ENCODE measurements at regions not wholly inside any gene's neighbourhood (a gene's known extent, or its start where the extent isn't known, plus 50 kb on each side); places are given as distances from the start of the nearest gene placed in this dataset.

GRCh38 chr20:57048027-57048869, 218.2 kb downstream of the BMP7 start:
- TF ChIP-seq POLR2A (IDR thresholded peaks at IDR 0.05; ENCODE audit: low read depth, low read length) (no peak), TAF1 (IDR thresholded peaks at IDR 0.05; ENCODE audit: borderline replicate concordance, low read depth, low read length) (no peak), POLR2AphosphoS5 (IDR thresholded peaks at IDR 0.05; ENCODE audit: low read depth, low read length) (no peak)
- FAIRE-seq (no peak), DNase-seq (ENCODE audit: insufficient read length) (peak; percentile 60)

- TF ChIP-seq POLR2AphosphoS5 (IDR thresholded peaks at IDR 0.05; ENCODE audit: low read depth, low read length) (no peak), TAF1 (IDR thresholded peaks at IDR 0.05; ENCODE audit: borderline replicate concordance, low read depth, low read length) (no peak), POLR2A (IDR thresholded peaks at IDR 0.05; ENCODE audit: low read depth, low read length) (no peak)
- no peak for FAIRE-seq
- DNase-seq (ENCODE audit: insufficient read length): no peak
These were observed 217.1 kb downstream of the BMP7 start for GRCh38 chr20:57049296-57049695.

- FAIRE-seq: no peak
- no peak for DNase-seq (ENCODE audit: insufficient read length)
These were observed 215.3 kb downstream of the BMP7 start for GRCh38 chr20:57051096-57051495.

GRCh38 chr20:57053067-57053466, 213.4 kb downstream of the BMP7 start:
- DNase-seq (ENCODE audit: insufficient read length) (no peak), FAIRE-seq (no peak)
- no peak for TF ChIP-seq POLR2A (IDR thresholded peaks at IDR 0.05; ENCODE audit: low read depth, low read length)
- TF ChIP-seq TAF1 (IDR thresholded peaks at IDR 0.05; ENCODE audit: borderline replicate concordance, low read depth, low read length): no peak
- no peak for TF ChIP-seq POLR2AphosphoS5 (IDR thresholded peaks at IDR 0.05; ENCODE audit: low read depth, low read length)

More at GRCh38 chr20:57051096-57051495, 215.3 kb downstream of the BMP7 start:
- TF ChIP-seq POLR2A (IDR thresholded peaks at IDR 0.05; ENCODE audit: low read depth, low read length) (no peak), TAF1 (IDR thresholded peaks at IDR 0.05; ENCODE audit: borderline replicate concordance, low read depth, low read length) (no peak), POLR2AphosphoS5 (IDR thresholded peaks at IDR 0.05; ENCODE audit: low read depth, low read length) (no peak)

- DNase-seq (ENCODE audit: insufficient read length) (no peak), FAIRE-seq (no peak)
- TF ChIP-seq TAF1 (IDR thresholded peaks at IDR 0.05; ENCODE audit: borderline replicate concordance, low read depth, low read length): no peak
- TF ChIP-seq POLR2AphosphoS5 (IDR thresholded peaks at IDR 0.05; ENCODE audit: low read depth, low read length): no peak
- no peak for TF ChIP-seq POLR2A (IDR thresholded peaks at IDR 0.05; ENCODE audit: low read depth, low read length)
These were observed 212.5 kb downstream of the BMP7 start for GRCh38 chr20:57053793-57054552.

- FAIRE-seq (no peak), DNase-seq (ENCODE audit: insufficient read length) (no peak)
- TF ChIP-seq TAF1 (IDR thresholded peaks at IDR 0.05; ENCODE audit: borderline replicate concordance, low read depth, low read length) (no peak), POLR2A (IDR thresholded peaks at IDR 0.05; ENCODE audit: low read depth, low read length) (no peak), POLR2AphosphoS5 (IDR thresholded peaks at IDR 0.05; ENCODE audit: low read depth, low read length) (no peak)
These were observed 211.1 kb downstream of the BMP7 start for GRCh38 chr20:57055345-57055744.

- FAIRE-seq (no peak), DNase-seq (ENCODE audit: insufficient read length) (no peak)
- TF ChIP-seq TAF1 (IDR thresholded peaks at IDR 0.05; ENCODE audit: borderline replicate concordance, low read depth, low read length) (no peak), POLR2A (IDR thresholded peaks at IDR 0.05; ENCODE audit: low read depth, low read length) (no peak), POLR2AphosphoS5 (IDR thresholded peaks at IDR 0.05; ENCODE audit: low read depth, low read length) (no peak)
These were observed 209.8 kb downstream of the BMP7 start for GRCh38 chr20:57056651-57057050.

- no peak for FAIRE-seq
These were observed 207.3 kb downstream of the BMP7 start for GRCh38 chr20:57059055-57059596.

GRCh38 chr20:57060407-57061050, 205.9 kb downstream of the BMP7 start:
- no peak for TF ChIP-seq POLR2A (IDR thresholded peaks at IDR 0.05; ENCODE audit: low read depth, low read length)
- no peak for TF ChIP-seq POLR2AphosphoS5 (IDR thresholded peaks at IDR 0.05; ENCODE audit: low read depth, low read length)
- TF ChIP-seq TAF1 (IDR thresholded peaks at IDR 0.05; ENCODE audit: borderline replicate concordance, low read depth, low read length): no peak
- no peak for FAIRE-seq
- no peak for DNase-seq (ENCODE audit: insufficient read length)

More at GRCh38 chr20:57059055-57059596, 207.3 kb downstream of the BMP7 start:
- no peak for DNase-seq (ENCODE audit: insufficient read length)
- no peak for TF ChIP-seq POLR2AphosphoS5 (IDR thresholded peaks at IDR 0.05; ENCODE audit: low read depth, low read length)
- TF ChIP-seq TAF1 (IDR thresholded peaks at IDR 0.05; ENCODE audit: borderline replicate concordance, low read depth, low read length): no peak
- no peak for TF ChIP-seq POLR2A (IDR thresholded peaks at IDR 0.05; ENCODE audit: low read depth, low read length)

- FAIRE-seq: no peak
- TF ChIP-seq TAF1 (IDR thresholded peaks at IDR 0.05; ENCODE audit: borderline replicate concordance, low read depth, low read length) (no peak), POLR2A (IDR thresholded peaks at IDR 0.05; ENCODE audit: low read depth, low read length) (no peak), POLR2AphosphoS5 (IDR thresholded peaks at IDR 0.05; ENCODE audit: low read depth, low read length) (no peak)
These were observed 205.2 kb downstream of the BMP7 start for GRCh38 chr20:57061051-57061900.

More at GRCh38 chr20:57061051-57061900, 205.2 kb downstream of the BMP7 start:
- DNase-seq (ENCODE audit: insufficient read length): no peak
